Left colon (tissue), 2 donors: ENCODE measurements at regions not wholly inside any gene's neighbourhood (a gene's known extent, or its start where the extent isn't known, plus 50 kb on each side); places are given as distances from the start of the nearest gene placed in this dataset.

Experiments used
- ATAC-seq: fragments of 200-7000 bp; cut with Tn5 transposase; one replicate; pipeline ENCODE4 v1.9.1; 2020; ENCODE audit warnings: mild to moderate bottlenecking, moderate library complexity
- DNase-seq, 2 donors: peaks; one replicate each; pipeline ENCODE4 v3.0.0-alpha.2; 2020
- intact Hi-C, 2 donors: fragments of 100-400 bp; cut with DNase I in 1 of 2; cut with micrococcal nuclease in 1 of 2; formaldehyde crosslinking; loops; one replicate each; pipeline versions ENCODE4 v1.11.2 to v1.14.0; 2022; cut with DNase I, micrococcal nuclease
- donor health status: DM: no; HTN: no; CAD: no.
- donor health status: DM: yes; HTN: yes; CAD: no.

- no peak for ATAC-seq
- intact Hi-C loops: no loop called here
- no peak for DNase-seq
These were observed 543.1 kb downstream of the LRFN5 start for GRCh38 chr14:42149609-42150261.

DNA sequence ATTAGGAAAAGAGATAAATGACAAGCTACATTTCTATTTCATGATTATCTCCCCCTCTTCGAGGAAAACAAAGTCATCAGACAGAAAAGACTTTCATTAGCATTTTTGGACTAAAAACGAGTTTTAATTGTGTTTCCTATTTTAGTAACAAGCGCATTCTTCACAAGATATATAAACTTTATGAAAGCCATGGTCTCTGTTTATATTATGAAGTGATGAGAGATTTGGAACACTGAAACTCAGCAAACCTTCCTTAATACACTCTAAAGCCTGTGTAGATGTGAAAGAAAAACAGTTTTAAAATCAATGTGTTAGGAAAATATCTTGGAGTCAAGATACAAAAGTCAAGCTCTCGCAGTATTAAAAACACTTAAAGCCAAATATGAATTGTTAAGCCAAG lies 539.1 kb downstream of the LRFN5 start:
- ATAC-seq (no peak), DNase-seq (no peak)
- intact Hi-C loops: no loop called here

GRCh38 chr14:42143114-42143513 lies 536.4 kb downstream of the LRFN5 start:
- DNase-seq: no peak
- no peak for ATAC-seq
- intact Hi-C loops: no loop called here

GRCh38 chr14:42141328-42141727 lies 534.7 kb downstream of the LRFN5 start:
- no peak for ATAC-seq
- DNase-seq: no peak
- intact Hi-C loops: no loop called here

DNA sequence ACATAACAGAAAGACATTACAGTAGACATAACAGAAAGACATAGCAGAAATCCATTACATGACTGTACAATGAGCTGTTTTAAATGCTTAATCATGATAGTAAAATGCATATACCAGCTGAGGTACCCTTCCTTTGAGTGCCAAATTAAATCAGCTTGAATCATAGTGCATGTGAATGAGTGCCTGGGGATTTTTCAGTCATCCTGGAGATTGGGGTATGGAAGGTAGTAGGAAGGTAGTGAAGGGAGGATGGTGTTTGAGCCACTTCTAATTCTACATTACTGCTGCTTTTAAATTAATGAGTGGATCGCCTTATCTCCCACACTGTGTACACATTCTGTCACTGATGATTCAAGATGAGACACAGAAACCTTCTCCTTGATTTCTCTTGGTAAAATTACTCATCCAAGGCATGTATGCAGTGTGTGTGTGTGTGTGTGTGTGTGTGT lies 534.2 kb downstream of the LRFN5 start:
- DNase-seq (no peak), ATAC-seq (no peak)
- intact Hi-C loops: no loop called here

- intact Hi-C loops: no loop called here
- ATAC-seq (no peak), DNase-seq (no peak)
These were observed 533.3 kb downstream of the LRFN5 start for GRCh38 chr14:42140001-42140400.

DNA sequence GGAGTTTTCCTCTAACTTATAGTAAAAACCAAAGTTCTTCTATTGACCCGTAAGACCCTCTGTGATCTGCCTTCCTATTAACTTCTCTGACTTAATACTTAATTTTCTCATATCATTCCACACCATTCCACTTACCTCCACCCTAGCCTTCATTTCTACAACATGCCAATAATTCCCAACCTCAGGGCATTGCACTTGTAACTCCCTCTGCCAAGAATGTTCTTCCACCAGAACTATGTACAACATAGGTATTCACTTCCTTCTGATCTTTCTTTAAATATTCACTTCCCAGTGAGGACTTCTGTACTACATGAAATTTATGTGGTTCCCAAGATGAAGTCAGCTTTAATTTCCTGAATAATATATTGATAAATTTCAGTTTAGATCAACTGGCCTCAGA lies 531.7 kb downstream of the LRFN5 start:
- ATAC-seq: no peak
- intact Hi-C loops: no loop called here
- no peak for DNase-seq

- DNase-seq: no peak
- no peak for ATAC-seq
- intact Hi-C loops: no loop called here
These were observed 524.1 kb downstream of the LRFN5 start for GRCh38 chr14:42130815-42131214.

- ATAC-seq: no peak
These were observed 516.9 kb downstream of the LRFN5 start for GRCh38 chr14:42123526-42123925.

GRCh38 chr14:42113358-42114069 lies 506.8 kb downstream of the LRFN5 start:
- DNase-seq (no peak), ATAC-seq (no peak)
- intact Hi-C loops: no loop called here

More at GRCh38 chr14:42123526-42123925, 516.9 kb downstream of the LRFN5 start:
- intact Hi-C loops: no loop called here
- no peak for DNase-seq

- DNase-seq: no peak
- ATAC-seq: no peak
- intact Hi-C loops: no loop called here
These were observed 505.4 kb downstream of the LRFN5 start for GRCh38 chr14:42112108-42112507.

- no peak for DNase-seq
- intact Hi-C loops: no loop called here
- ATAC-seq: no peak
These were observed 504.7 kb downstream of the LRFN5 start for GRCh38 chr14:42111355-42111754.

DNA sequence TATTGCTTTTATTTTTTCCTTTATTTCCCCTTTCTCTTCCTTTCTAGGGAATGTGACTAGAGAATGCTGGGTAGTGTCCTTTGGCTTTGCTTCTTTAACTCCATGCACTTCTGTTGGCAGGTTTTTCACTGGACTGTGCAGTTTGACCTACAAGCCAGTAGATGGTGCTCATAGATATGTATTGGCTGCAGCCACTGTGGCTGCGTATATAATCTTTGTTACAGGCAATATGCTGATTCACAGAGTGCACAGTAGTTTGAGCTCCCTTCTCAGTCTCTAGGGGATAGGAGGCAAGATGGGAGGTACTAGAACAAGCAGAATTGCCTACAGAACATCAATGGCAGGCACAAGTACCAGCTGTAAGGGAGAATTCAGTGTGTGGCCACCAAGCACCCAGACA lies 503.5 kb downstream of the LRFN5 start:
- ATAC-seq: no peak
- no peak for DNase-seq
- intact Hi-C loops: no loop called here

GRCh38 chr14:42095155-42095554 lies 488.5 kb downstream of the LRFN5 start:
- no peak for ATAC-seq
- intact Hi-C loops: no loop called here
- DNase-seq: no peak

GRCh38 chr14:42090122-42090521 lies 483.4 kb downstream of the LRFN5 start:
- ATAC-seq: no peak
- no peak for DNase-seq
- intact Hi-C loops: no loop called here

- intact Hi-C loops: no loop called here
- ATAC-seq (no peak), DNase-seq (no peak)
These were observed 473.2 kb downstream of the LRFN5 start for GRCh38 chr14:42079911-42080310.

GRCh38 chr14:42078345-42078744 lies 471.7 kb downstream of the LRFN5 start:
- intact Hi-C loops: no loop called here
- no peak for DNase-seq
- ATAC-seq: no peak

DNA sequence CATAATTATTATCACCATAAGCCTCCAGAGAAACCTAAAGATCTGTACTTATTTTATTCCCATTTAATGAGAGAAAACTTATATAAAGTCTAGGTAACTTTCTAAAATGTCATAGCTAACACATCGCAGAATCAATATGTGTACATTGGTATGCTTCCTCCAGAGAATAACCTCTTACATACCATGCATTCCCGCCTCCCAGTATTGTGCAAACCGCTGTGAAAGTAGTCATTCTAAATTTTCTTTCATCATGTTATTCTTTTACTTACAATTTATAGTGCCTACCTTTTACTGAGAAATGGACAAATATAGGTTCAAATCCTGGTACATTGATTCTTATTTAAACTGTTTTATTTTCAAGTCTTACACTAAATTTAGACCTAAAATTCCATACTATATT lies 463.4 kb downstream of the LRFN5 start:
- no peak for ATAC-seq
- intact Hi-C loops: no loop called here
- DNase-seq: no peak

DNA sequence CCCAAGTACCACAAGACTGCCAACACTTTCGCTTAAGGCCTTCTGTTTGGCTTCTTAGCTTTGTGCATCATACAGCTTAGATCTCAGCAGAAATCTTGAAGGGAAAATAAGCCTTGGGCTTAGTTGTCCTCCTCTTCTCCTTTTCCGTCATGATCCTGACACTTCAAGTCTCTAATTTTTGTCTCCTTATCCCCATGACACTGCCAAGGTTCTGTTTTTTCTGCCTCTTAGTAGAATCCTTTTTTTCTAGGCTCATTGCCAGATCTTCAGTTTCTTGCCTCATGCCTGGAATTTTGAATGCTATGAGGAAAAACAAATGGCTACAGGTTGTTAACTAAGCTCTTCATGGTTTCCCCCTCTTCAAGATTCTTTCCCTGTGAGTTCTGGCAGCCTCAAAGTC lies 450.4 kb downstream of the LRFN5 start:
- ATAC-seq (no peak), DNase-seq (no peak)
- intact Hi-C loops: no loop called here

DNA sequence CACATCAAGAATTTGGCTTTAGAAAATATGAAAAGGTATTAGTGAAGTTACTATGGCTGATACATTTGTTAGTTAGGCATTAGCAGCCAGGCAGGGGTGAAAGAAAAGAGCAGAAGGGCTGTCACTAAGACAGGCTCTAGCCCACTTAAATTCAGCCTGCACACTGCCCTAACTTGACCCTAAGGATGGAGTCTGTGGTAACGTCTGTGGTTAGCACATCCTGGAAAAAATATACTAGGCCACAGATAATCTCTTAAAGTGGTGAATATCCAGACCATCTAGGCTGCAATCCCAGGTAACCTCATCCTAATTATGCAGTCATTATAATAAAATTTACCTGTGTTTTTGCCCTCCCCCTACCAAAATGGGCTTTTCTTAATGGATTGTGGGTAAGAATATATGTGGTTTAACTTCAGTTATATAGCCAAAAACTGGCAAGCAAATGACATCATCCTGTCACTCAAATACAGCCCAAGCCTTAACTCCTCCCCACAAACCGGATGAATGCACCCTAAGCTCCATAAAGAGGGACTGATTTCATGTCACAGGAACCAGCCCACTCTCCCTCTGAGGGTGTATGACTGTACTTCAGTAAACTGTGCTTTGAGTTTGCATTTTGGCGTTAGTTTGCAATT lies 440.9 kb downstream of the LRFN5 start:
- intact Hi-C loops: no loop called here
- DNase-seq (no peak), ATAC-seq (no peak)
